ENCODE measurements at regions not wholly inside any gene's neighbourhood (a gene's known extent, or its start where the extent isn't known, plus 50 kb on each side); places are given as distances from the start of the nearest gene placed in this dataset.

DNA sequence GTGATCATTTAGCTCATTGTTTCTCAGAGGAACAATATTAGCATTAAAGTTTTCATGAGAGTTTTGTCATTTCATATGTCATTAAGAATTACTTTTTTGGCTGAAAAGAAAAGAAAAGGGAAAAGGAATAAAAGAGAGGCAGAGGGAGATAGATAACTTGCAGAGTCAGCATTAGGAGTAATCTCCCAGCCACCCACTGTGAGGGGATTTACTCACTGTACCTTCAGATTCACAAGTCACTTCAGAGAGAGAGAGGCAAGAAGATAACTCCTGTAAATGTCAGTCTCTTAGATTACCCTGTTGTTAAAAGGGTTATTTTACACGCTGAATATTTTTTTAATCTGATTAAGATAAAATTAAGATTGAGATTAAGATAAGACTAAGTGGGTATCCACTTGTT is 125.2 kb downstream of the POU4F1 start:
- intact Hi-C loops (cut with micrococcal nuclease), result no loop called here
- Mint-ChIP-seq H3K9me3 (no peaks in the 10 kb centered on the region), H3K27me3 (no peaks in the 10 kb centered on the region), H3K4me1 (no peaks in the 10 kb centered on the region), H3K27ac (no peak overlapping the region), H3K36me3 (ENCODE audit: low read depth) (no peaks in the 10 kb centered on the region), H3K4me3 (no peak overlapping the region)
- ATAC-seq (ENCODE audit: low read depth), result no peak
- DNase-seq, result no peak
- ChIA-PET CTCF (no interaction called here), POLR2A (no interaction called here)
- TF ChIP-seq, protein P1, sequence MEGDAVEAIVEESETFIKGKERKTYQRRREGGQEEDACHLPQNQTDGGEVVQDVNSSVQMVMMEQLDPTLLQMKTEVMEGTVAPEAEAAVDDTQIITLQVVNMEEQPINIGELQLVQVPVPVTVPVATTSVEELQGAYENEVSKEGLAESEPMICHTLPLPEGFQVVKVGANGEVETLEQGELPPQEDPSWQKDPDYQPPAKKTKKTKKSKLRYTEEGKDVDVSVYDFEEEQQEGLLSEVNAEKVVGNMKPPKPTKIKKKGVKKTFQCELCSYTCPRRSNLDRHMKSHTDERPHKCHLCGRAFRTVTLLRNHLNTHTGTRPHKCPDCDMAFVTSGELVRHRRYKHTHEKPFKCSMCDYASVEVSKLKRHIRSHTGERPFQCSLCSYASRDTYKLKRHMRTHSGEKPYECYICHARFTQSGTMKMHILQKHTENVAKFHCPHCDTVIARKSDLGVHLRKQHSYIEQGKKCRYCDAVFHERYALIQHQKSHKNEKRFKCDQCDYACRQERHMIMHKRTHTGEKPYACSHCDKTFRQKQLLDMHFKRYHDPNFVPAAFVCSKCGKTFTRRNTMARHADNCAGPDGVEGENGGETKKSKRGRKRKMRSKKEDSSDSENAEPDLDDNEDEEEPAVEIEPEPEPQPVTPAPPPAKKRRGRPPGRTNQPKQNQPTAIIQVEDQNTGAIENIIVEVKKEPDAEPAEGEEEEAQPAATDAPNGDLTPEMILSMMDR (IDR thresholded peaks at IDR 0.05), result no peak

DNA sequence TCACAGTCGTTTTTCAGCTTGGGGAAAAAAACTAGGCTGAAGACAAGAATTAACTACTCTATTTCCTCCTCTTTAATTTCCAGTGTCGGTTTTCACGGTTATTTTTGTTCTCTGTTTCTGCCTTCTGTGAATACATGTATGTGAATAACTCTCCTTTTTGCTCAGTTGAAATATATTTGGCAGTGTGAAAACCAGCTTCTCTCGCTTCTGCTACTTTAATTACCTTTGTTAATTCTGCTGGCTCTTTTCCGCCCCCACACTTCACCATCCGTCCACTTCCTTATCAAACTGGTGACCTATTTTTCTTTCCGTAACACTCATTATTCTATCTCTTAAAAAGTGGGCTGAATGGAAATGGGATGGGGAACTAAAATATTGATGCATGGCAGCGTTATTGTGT is 126.4 kb downstream of the POU4F1 start:
- Mint-ChIP-seq H3K27ac (no peak overlapping the region), H3K4me3 (no peak overlapping the region), H3K36me3 (ENCODE audit: low read depth) (no peaks in the 10 kb centered on the region), H3K9me3 (no peaks in the 10 kb centered on the region), H3K4me1 (no peaks in the 10 kb centered on the region), H3K27me3 (no peaks in the 10 kb centered on the region)
- CTCF ChIA-PET, result no interaction called here
- intact Hi-C loops (cut with micrococcal nuclease), result no loop called here
- ATAC-seq (ENCODE audit: low read depth) (no peak), DNase-seq (no peak)
- POLR2A ChIA-PET, result no interaction called here
- TF ChIP-seq, protein P1 (IDR thresholded peaks at IDR 0.05), result no peak

DNA sequence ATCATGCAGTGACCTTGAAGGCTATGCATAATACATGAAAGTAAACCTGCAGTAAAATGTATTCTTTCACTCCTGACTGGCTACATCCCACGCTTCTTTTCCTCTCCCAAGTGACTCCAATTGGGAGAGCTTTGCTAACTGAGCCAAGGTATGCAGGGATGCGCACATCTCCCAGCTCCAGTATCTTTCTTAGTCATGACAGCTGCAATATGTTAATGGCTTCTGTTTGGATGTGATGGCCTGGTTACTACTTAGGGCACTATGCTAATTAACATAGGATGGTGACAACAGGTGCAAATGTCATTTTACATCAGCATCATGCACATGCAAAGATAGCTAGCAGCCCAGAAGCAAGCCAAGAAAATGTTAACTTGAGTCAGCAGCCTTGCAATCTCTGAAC is 134.7 kb downstream of the POU4F1 start:
- ATAC-seq (ENCODE audit: low read depth) (no peak), DNase-seq (no peak)
- intact Hi-C loops (cut with micrococcal nuclease), result no loop called here
- ChIA-PET CTCF (no interaction called here), POLR2A (no interaction called here)
- TF ChIP-seq, protein P1 (IDR thresholded peaks at IDR 0.05), result no peak
- H3K4me3 Mint-ChIP-seq, result no peak overlapping the region
- H3K9me3 Mint-ChIP-seq, result no peaks in the 10 kb centered on the region
- H3K4me1 Mint-ChIP-seq, result no peaks in the 10 kb centered on the region
- no peak overlapping the region for H3K27ac Mint-ChIP-seq
- H3K27me3 Mint-ChIP-seq, result no peaks in the 10 kb centered on the region
- H3K36me3 Mint-ChIP-seq (ENCODE audit: low read depth), result no peaks in the 10 kb centered on the region

DNA sequence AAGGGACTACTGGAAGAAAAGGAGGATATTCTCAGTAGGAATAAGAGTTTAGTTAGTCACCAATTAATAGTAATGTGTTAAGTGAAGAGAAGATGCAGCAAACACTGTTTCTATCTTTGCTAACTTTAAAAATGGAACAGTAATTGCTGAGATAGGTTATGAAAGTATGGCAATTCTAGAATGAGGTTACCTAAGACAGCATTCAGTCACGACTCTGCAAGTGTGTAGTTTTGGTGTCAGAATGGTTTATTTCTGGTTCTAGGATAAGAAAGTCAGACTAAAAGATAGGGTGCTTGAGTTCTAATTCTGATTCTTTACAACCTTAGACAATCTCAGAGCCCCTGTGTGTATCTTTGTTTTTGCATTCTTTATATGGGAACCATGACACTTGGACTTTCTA is 138.1 kb downstream of the POU4F1 start:
- no peaks in the 10 kb centered on the region for H3K27me3 Mint-ChIP-seq
- CTCF ChIA-PET, result no interaction called here
- POLR2A ChIA-PET, result no interaction called here
- no peak overlapping the region for H3K27ac Mint-ChIP-seq
- TF ChIP-seq, protein P1 (IDR thresholded peaks at IDR 0.05), result no peak
- no peaks in the 10 kb centered on the region for H3K4me1 Mint-ChIP-seq
- intact Hi-C loops (cut with micrococcal nuclease), result no loop called here
- no peaks in the 10 kb centered on the region for H3K36me3 Mint-ChIP-seq (ENCODE audit: low read depth)
- no peaks in the 10 kb centered on the region for H3K9me3 Mint-ChIP-seq
- ATAC-seq (ENCODE audit: low read depth) (no peak), DNase-seq (no peak)
- no peak overlapping the region for H3K4me3 Mint-ChIP-seq

DNA sequence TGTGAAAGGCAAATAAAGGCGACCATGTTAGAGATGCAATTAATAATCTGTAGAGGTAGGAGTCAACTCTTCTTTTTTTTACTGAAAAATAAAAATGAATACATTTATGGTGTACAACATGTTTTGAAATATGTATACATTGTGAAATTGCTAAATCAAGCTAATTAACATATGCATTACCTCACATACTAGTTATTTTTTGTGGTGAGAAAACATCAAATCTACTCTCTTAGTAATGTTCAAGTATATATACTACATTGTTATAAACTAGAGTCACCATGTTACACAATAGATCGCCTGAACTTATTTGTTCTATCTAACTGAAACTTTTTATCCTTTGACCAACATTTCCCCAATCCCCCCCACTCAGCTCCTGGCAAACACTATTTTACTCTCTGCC is 143.2 kb downstream of the POU4F1 start:
- ATAC-seq (ENCODE audit: low read depth), result no peak
- intact Hi-C loops (cut with micrococcal nuclease), result no loop called here
- Mint-ChIP-seq H3K4me1 (no peaks in the 10 kb centered on the region), H3K27ac (no peak overlapping the region), H3K9me3 (peaks cover 4% of the 10 kb centered on the region), H3K4me3 (no peak overlapping the region), H3K27me3 (no peaks in the 10 kb centered on the region), H3K36me3 (ENCODE audit: low read depth) (no peaks in the 10 kb centered on the region)
- no peak for DNase-seq
- ChIA-PET POLR2A (no interaction called here), CTCF (no interaction called here)
- TF ChIP-seq, protein P1 (IDR thresholded peaks at IDR 0.05), result no peak
